ENCODE measurements at regions not wholly inside any gene's neighbourhood (a gene's known extent, or its start where the extent isn't known, plus 50 kb on each side); places are given as distances from the start of the nearest gene placed in this dataset.
A peak's percentile ranks its signal among the peaks of the same experiment; 100 is the strongest.

DNA sequence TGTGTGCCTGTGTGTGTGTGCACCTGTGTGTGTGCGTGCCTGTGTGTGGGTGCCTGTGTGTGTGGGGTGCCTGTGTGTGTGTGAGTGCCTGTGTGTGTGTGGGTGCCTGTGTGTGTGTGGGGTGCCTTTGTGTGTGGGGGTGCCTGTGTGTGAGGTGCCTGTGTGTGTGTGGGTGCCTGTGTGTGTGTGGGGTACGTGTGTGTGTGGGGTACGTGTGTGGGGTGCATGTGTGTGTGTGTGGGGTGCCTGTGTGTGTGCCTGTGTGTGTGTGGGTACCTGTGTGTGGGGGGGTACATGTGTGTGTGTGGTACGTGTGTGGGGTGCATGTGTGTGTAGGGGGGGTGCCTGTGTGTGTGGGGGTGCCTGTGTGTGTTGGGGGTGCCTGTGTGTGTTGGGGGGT, 73.4 kb upstream of the HGFAC start:
- WGBS: 85% methylated on average over 4 of the region's 4 CpGs
- Histone ChIP-seq H3K9me3 (no peaks in the 10 kb centered on the region), H3K4me1 (peaks cover 31 to 45% (median 37%) of the 10 kb centered on the region in 4 donors), H3K27ac (replicated peaks in 1 of 4) (no peak overlapping the region), H3K36me3 (no peaks in the 10 kb centered on the region), H3K4me3 (no peak overlapping the region), H3K27me3 (no peaks in the 10 kb centered on the region)
- intact Hi-C loops (cut with DNase I): no loop called here
- peak; percentile 68 for DNase-seq (ENCODE audit: extremely low spot score)
- no peak for TF ChIP-seq EP300 (IDR thresholded peaks at IDR 0.05)
- TF ChIP-seq, protein P1, sequence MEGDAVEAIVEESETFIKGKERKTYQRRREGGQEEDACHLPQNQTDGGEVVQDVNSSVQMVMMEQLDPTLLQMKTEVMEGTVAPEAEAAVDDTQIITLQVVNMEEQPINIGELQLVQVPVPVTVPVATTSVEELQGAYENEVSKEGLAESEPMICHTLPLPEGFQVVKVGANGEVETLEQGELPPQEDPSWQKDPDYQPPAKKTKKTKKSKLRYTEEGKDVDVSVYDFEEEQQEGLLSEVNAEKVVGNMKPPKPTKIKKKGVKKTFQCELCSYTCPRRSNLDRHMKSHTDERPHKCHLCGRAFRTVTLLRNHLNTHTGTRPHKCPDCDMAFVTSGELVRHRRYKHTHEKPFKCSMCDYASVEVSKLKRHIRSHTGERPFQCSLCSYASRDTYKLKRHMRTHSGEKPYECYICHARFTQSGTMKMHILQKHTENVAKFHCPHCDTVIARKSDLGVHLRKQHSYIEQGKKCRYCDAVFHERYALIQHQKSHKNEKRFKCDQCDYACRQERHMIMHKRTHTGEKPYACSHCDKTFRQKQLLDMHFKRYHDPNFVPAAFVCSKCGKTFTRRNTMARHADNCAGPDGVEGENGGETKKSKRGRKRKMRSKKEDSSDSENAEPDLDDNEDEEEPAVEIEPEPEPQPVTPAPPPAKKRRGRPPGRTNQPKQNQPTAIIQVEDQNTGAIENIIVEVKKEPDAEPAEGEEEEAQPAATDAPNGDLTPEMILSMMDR (IDR thresholded peaks at IDR 0.05): no peak
- TF ChIP-seq POLR2AphosphoS5 (IDR thresholded peaks at IDR 0.05): no peak
- no peak for TF ChIP-seq POLR2A (IDR thresholded peaks at IDR 0.05; ENCODE audit: low read depth)

DNA sequence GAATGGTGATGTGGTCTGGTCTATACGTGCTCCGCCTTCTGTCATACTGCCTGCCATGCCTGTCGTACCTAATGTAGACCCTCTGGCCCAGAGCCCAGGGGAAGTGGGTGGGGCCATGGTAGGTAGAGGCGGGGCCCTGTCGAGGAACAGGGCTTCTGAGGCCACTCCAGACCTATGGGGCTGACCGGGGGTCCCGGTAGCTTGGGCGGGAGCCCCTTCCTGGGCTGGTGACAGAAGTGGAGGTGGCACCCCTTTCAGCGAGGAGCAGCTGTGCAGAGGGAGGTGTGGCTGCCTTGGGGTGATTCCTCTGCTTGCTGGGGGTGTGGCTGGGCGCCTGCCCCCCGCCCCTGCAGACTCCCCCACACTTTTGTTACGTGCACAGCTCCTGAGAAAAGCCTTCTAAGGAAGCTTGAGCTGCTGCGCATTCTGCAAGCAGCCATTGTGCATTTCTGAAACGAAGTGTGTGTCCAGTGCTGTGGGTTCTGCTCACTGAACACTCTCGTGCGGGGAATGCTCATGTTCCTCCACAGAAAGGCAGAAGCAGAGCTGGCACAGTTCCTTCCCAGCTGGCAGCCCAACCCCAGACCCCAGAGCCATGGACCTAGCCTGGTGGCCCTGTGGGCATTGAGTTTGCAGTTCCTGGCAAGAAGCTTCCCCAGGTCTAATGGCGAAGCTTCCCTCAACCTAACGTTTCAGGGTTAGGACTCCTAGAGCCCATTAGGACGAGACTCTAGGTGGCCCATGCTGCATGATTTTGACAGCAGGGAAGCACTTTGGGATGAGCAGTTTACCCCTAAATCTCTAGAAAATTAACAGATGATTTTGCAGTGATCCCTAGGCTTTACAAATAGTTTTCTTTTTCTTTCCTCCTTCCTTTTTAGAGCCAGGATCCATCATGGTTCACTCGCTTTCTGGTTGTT, 72.7 kb upstream of the HGFAC start:
- intact Hi-C loops (cut with DNase I): no loop called here
- peak overlapping the region; percentile 23 to 35 (median 28) for H3K4me3 ChIP-seq
- H3K4me1 ChIP-seq: peaks cover 31 to 45% (median 37%) of the 10 kb centered on the region in 4 donors
- DNase-seq (ENCODE audit: extremely low spot score): peak; percentile 89
- TF ChIP-seq POLR2AphosphoS5 (IDR thresholded peaks at IDR 0.05) (no peak), POLR2A (IDR thresholded peaks at IDR 0.05; ENCODE audit: low read depth) (no peak), EP300 (IDR thresholded peaks at IDR 0.05) (no peak)
- TF ChIP-seq, protein P1 (IDR thresholded peaks at IDR 0.05): no peak
- H3K36me3 ChIP-seq: no peaks in the 10 kb centered on the region
- WGBS: 44% methylated on average over 17 of the region's 20 CpGs
- peak overlapping the region in 1 of 4 donors; percentile 8 for H3K27ac ChIP-seq (replicated peaks in 1 of 4)
- H3K27me3 ChIP-seq: no peaks in the 10 kb centered on the region
- H3K9me3 ChIP-seq: no peaks in the 10 kb centered on the region

DNA sequence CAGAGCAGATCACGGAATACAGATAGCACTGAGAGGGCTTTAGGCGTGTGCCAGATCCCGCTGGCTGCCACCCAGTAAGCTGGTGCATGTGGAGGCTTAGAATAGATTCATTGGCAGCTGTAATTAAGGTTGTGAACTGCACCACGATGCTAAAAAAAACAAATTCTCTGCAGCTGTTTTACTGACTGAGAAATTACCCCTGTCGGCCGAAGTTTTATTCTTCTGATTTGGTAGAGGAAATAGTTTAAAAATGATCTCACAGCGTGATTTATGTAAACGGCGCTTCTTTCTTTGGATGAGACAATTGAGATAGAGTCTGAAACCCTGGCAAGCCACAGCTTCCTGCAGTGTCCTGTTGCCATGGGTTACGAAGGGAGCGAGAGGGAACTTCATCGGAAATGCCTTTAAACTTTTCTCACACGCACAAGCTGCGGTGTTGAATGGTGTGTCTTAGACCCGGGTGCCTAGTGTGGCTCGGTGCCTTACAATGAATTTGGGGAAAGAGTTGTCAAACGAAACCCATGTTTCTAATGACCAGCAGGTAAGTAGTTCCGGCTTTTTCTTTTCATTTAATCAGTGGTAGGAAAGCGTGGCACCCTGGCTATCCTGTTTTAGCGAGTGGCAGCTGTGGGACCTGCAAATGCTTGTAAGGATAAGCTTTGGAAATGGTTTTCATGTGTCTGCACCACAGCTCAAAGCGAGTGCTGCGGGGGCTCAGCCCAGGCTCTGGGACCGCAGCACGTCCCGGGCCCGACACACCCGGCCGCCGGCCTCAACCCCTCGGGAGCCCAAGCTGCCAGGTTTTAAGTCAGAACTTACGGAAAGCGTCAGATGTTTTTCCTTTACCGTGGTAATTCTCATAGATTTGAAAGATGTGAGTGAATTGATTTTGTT, 71.7 kb upstream of the HGFAC start:
- WGBS: 30% methylated on average over 33 of the region's 33 CpGs
- no peaks in the 10 kb centered on the region for H3K9me3 ChIP-seq
- DNase-seq (ENCODE audit: extremely low spot score): peak; percentile 92
- H3K27ac ChIP-seq (replicated peaks in 1 of 4): peak overlapping the region in 1 of 4 donors; percentile 8
- H3K4me1 ChIP-seq: peaks cover 31 to 45% (median 37%) of the 10 kb centered on the region in 4 donors
- intact Hi-C loops (cut with DNase I): no loop called here
- H3K4me3 ChIP-seq: peak overlapping the region; percentile 23 to 35 (median 28)
- H3K27me3 ChIP-seq: no peaks in the 10 kb centered on the region
- H3K36me3 ChIP-seq: no peaks in the 10 kb centered on the region
- TF ChIP-seq POLR2A (IDR thresholded peaks at IDR 0.05; ENCODE audit: low read depth) (no peak), EP300 (IDR thresholded peaks at IDR 0.05) (no peak), POLR2AphosphoS5 (IDR thresholded peaks at IDR 0.05) (no peak)
- TF ChIP-seq, protein P1 (IDR thresholded peaks at IDR 0.05): no peak

DNA sequence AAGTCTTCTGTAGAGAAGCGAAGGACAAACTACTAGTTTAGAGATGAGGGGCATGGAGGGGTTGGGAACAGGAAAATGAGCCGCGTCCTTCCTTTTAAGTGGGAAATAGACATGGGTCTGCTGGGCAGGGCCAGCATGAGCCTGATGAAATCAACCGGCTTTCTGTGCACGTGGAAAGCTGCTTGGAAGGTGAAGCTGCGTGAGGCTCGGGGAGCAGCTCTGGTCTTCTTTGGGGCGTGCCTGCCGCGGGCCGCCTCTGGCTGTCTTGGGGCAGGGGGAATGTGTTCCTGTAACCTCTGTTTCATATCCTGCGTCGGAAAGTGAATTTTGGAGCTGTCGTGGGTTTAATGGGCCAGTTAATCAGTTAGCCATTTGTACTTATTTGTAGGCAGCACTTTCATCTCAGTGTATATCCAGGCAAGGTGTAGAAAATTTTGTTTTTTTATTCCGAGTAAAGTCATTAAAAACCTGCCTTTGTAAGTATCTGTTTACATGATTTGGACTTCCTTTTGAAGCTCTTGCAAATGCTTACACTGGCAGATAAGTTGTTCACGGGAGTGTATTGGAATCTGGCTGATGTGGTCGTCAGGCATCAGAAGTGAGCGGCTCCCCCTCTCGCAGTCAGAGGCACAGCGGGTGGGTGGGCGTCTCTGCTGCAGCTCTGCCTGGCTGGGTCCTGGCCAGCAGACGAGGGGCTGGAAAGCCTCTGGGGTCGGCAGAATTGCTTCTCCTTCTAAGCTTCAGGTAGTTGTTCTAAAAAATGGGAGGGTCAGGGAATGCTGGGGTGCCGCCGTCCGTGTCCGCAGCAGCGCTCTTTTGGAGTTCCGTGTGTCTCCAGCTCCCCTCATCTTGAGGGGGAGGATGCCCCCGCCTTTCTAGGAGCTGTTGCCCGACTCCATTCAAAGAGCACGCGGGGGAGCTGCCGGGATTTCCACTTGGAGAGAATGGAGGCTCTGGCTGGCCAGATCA, 70.5 kb upstream of the HGFAC start:
- Histone ChIP-seq H3K9me3 (no peaks in the 10 kb centered on the region), H3K4me1 (peaks cover 31 to 45% (median 38%) of the 10 kb centered on the region in 4 donors), H3K27me3 (no peaks in the 10 kb centered on the region), H3K36me3 (peaks cover 0 to 8% (median 0%) of the 10 kb centered on the region in 4 donors), H3K4me3 (no peak overlapping the region), H3K27ac (replicated peaks in 1 of 4) (no peak overlapping the region)
- 65% methylated on average over 31 of the region's 34 CpGs for WGBS
- peak; percentile 79 for DNase-seq (ENCODE audit: extremely low spot score)
- TF ChIP-seq EP300 (IDR thresholded peaks at IDR 0.05) (no peak), POLR2A (IDR thresholded peaks at IDR 0.05; ENCODE audit: low read depth) (no peak), POLR2AphosphoS5 (IDR thresholded peaks at IDR 0.05) (no peak)
- TF ChIP-seq, protein P1 (IDR thresholded peaks at IDR 0.05): no peak
- intact Hi-C loops (cut with DNase I): no loop called here
